Heart left ventricle (tissue), 13 donors: ENCODE measurements at regions not wholly inside any gene's neighbourhood (a gene's known extent, or its start where the extent isn't known, plus 50 kb on each side); places are given as distances from the start of the nearest gene placed in this dataset.

Experiments used
- CTCF ChIP-seq, 12 donors: fragments of 200-600 bp; sonication (generic) in 4 of 12; IDR thresholded peaks; one replicate each; pipeline versions ENCODE4 v1.5.0 to v1.8.0; 2018 to 2022; ENCODE audit warnings: antibody characterized with exemption in 12 of 12, mild to moderate bottlenecking in 5 of 12
- POLR2A ChIP-seq, 2 donors: fragments of 450-650 bp; IDR thresholded peaks; one replicate each; pipeline ENCODE4 v1.6.1; 2017; ENCODE audit warnings: antibody characterized with exemption in 2 of 2, mild to moderate bottlenecking in 2 of 2, moderate library complexity in 2 of 2
- donor health status: ischemic (EF 13 %, LVEDD 7.1; RV severe dilation, severe dysfunction).
- donor health status: DM: no; HTN: yes; CAD: no.
- donor health status: DM: no; HTN: no; CAD: no.
- donor health status: ischemic (EF 25% LVEDD 6.9; RV normal size, moderate dysfunction).
- donor health status: ischemic (EF 25% LVEDD 5.7; RV mildly dilated, moderate dysfunction).
- donor health status: ischemic (EF 35%, LVEDD 5.7; RV mildly dilated, moderate dysfunction).
- donor health status: nonischemic (EF 11% LVEDD 7.7; RV severe dilation, severe dysfunction).
- donor health status: DM: yes; HTN: yes; CAD: no.
- donor health status: PGD.
- donor health status: ischemic (EF 29% LVEDD 5.4; RV normal size, mild dysfunction).
- donor health status: nonischemic (EF 23%, LVEDD 6.1; RV moderate dilation, normal function).

- TF ChIP-seq CTCF (IDR thresholded peaks at IDR 0.05), result no peak
- TF ChIP-seq POLR2A (IDR thresholded peaks at IDR 0.05), result no peak
Measured at GRCh38 chr21:32884062-32884461, 112.5 kb upstream of the PAXBP1 start.
